H9 (cell line): ENCODE measurements at regions not wholly inside any gene's neighbourhood (a gene's known extent, or its start where the extent isn't known, plus 50 kb on each side); places are given as distances from the start of the nearest gene placed in this dataset.

Experiments
- DNase-seq: peaks from one replicate; pipeline ENCODE4 v3.0.0-alpha.2; 2017
- H2AFZ ChIP-seq: one replicate; pipeline ENCODE4 v1.6.1; 2013; ENCODE audit warnings: mild to moderate bottlenecking, low read length, control low read depth, moderate library complexity
- H2AK5ac ChIP-seq: 2 replicates; pipeline ENCODE4 v1.6.1; 2013; ENCODE audit warnings: low read length, control low read depth, mixed read lengths; ENCODE audit not compliant: insufficient read length
- H2BK120ac ChIP-seq: one replicate; pipeline ENCODE4 v1.6.1; 2013; ENCODE audit warnings: low read depth, mild to moderate bottlenecking, low read length, control low read depth, inconsistent platforms; ENCODE audit not compliant: poor library complexity, severe bottlenecking
- H2BK12ac ChIP-seq: 2 replicates; pipeline ENCODE4 v1.6.1; 2013; ENCODE audit warnings: low read length, control low read depth, mixed read lengths, low read depth; ENCODE audit not compliant: insufficient read length
- H2BK15ac ChIP-seq: 2 replicates; pipeline ENCODE4 v1.6.1; 2013; ENCODE audit warnings: low read depth, low read length, control low read depth
- H2BK20ac ChIP-seq: one replicate; pipeline ENCODE4 v1.6.1; 2013; ENCODE audit warnings: low read depth, mild to moderate bottlenecking, low read length, control low read depth, inconsistent platforms; ENCODE audit not compliant: poor library complexity, severe bottlenecking
- H2BK5ac ChIP-seq: 2 replicates; pipeline ENCODE4 v1.6.1; 2013; ENCODE audit warnings: low read length, control low read depth, mixed read lengths; ENCODE audit not compliant: insufficient read length
- H3K14ac ChIP-seq: 2 replicates; pipeline ENCODE4 v1.6.1; 2013; ENCODE audit warnings: low read length, control low read depth; ENCODE audit not compliant: insufficient read depth
- H3K18ac ChIP-seq: 2 replicates; pipeline ENCODE4 v1.6.1; 2013; ENCODE audit warnings: low read depth, mild to moderate bottlenecking, mixed read lengths, low read length, control low read depth; ENCODE audit not compliant: insufficient read length
- H3K23ac ChIP-seq: 2 replicates; pipeline ENCODE4 v1.6.1; 2013; ENCODE audit warnings: low read length, control low read depth, mixed read lengths, low read depth; ENCODE audit not compliant: insufficient read length
- H3K23me2 ChIP-seq: 2 replicates; pipeline ENCODE4 v1.6.1; 2013; ENCODE audit warnings: low read depth, mild to moderate bottlenecking, mixed read lengths, low read length, control low read depth; ENCODE audit not compliant: insufficient read length, poor library complexity, severe bottlenecking
- H3K27ac ChIP-seq: 2 replicates; pipeline ENCODE4 v1.5.1; 2013; ENCODE audit warnings: low read length, control low read depth, mixed read lengths, low read depth; ENCODE audit not compliant: insufficient read length
- H3K27me3 ChIP-seq: 2 replicates; pipeline ENCODE4 v1.6.1; 2013; ENCODE audit warnings: low read length, control low read depth, inconsistent platforms; ENCODE audit not compliant: insufficient read depth
- H3K4ac ChIP-seq: 2 replicates; pipeline ENCODE4 v1.6.1; 2013; ENCODE audit warnings: low read depth, mild to moderate bottlenecking, control low read depth, inconsistent platforms, low read length, moderate library complexity
- H3K4me1 ChIP-seq: 2 replicates; pipeline ENCODE4 v1.6.1; 2013; ENCODE audit warnings: low read length, control low read depth, inconsistent platforms; ENCODE audit not compliant: insufficient read depth
- H3K4me2 ChIP-seq: 2 replicates; pipeline ENCODE4 v1.6.1; 2013; ENCODE audit warnings: low read length, control low read depth, mixed read lengths; ENCODE audit not compliant: insufficient read length, insufficient read depth
- H3K56ac ChIP-seq: 2 replicates; pipeline ENCODE4 v1.6.1; 2013; ENCODE audit warnings: low read depth, mild to moderate bottlenecking, mixed read lengths, low read length, control low read depth; ENCODE audit not compliant: insufficient read length
- H3K79me1 ChIP-seq: 2 replicates; pipeline ENCODE4 v1.6.1; 2013; ENCODE audit warnings: low read depth, mild to moderate bottlenecking, moderate library complexity, low read length, control low read depth, inconsistent platforms; ENCODE audit not compliant: insufficient read depth, poor library complexity, severe bottlenecking
- H3K79me2 ChIP-seq: 2 replicates; pipeline ENCODE4 v1.6.1; 2013; ENCODE audit warnings: low read length, control low read depth, inconsistent platforms; ENCODE audit not compliant: insufficient read depth
- H3K9ac ChIP-seq: 2 replicates; pipeline ENCODE4 v1.6.1; 2013; ENCODE audit warnings: low read length, control low read depth, mixed read lengths; ENCODE audit not compliant: insufficient read length; ENCODE audit errors: extremely low read depth
- H3K9me3 ChIP-seq: one replicate; pipeline ENCODE4 v1.6.1; 2013; ENCODE audit warnings: low read depth, low read length, inconsistent platforms; ENCODE audit not compliant: control insufficient read depth
- H3T11ph ChIP-seq: one replicate; pipeline ENCODE4 v1.6.1; 2013; ENCODE audit warnings: mild to moderate bottlenecking, low read length, control low read depth, inconsistent platforms
- H4K20me1 ChIP-seq: one replicate; pipeline ENCODE4 v1.6.1; 2013; ENCODE audit not compliant: control insufficient read depth, insufficient read length, insufficient read depth
- H4K5ac ChIP-seq: 2 replicates; pipeline ENCODE4 v1.6.1; 2013; ENCODE audit warnings: low read depth, mild to moderate bottlenecking, mixed read lengths, low read length, control low read depth; ENCODE audit not compliant: insufficient read length
- H4K8ac ChIP-seq: replicated peaks from 2 replicates; pipeline ENCODE4 v1.6.1; 2013; ENCODE audit warnings: low read length, control low read depth, mixed read lengths, low read depth; ENCODE audit not compliant: insufficient read length
- H4K91ac ChIP-seq: 2 replicates; pipeline ENCODE4 v1.6.1; 2013; ENCODE audit warnings: low read depth, mild to moderate bottlenecking, moderate library complexity, mixed read lengths, low read length, control low read depth; ENCODE audit not compliant: insufficient read length
- H3K27ac Mint-ChIP-seq, 3 experiments: 2 replicates in 2 of 3; 3 replicates in 1 of 3; pipeline ENCODE4 v1.8.0; 2020 to 2021; ENCODE audit warnings: mixed read lengths in 3 of 3, mild to moderate bottlenecking in 1 of 3, moderate library complexity in 1 of 3
- H3K27me3 Mint-ChIP-seq: 2 replicates; pipeline ENCODE4 v1.8.0; 2021; ENCODE audit warnings: low read depth, mild to moderate bottlenecking, moderate library complexity, mixed read lengths
- H3K36me3 Mint-ChIP-seq, 3 experiments: 2 replicates in 2 of 3; 3 replicates in 1 of 3; pipeline ENCODE4 v1.8.0; 2020 to 2021; ENCODE audit warnings: low read depth in 3 of 3, mixed read lengths in 3 of 3; ENCODE audit not compliant: insufficient read depth in 1 of 3
- H3K4me1 Mint-ChIP-seq, 2 experiments: 2 replicates each; pipeline ENCODE4 v1.8.0; 2020; ENCODE audit warnings: mixed read lengths in 2 of 2
- H3K4me3 Mint-ChIP-seq, 2 experiments: 2 replicates in 1 of 2; 3 replicates in 1 of 2; pipeline ENCODE4 v1.8.0; 2020 to 2021; ENCODE audit warnings: mild to moderate bottlenecking in 2 of 2, mixed read lengths in 2 of 2, moderate library complexity in 1 of 2
- H3K9me3 Mint-ChIP-seq, 2 experiments: 2 replicates in 1 of 2; 3 replicates in 1 of 2; pipeline ENCODE4 v1.8.0; 2020; ENCODE audit warnings: mild to moderate bottlenecking in 2 of 2, mixed read lengths in 2 of 2, moderate library complexity in 1 of 2
- WGBS: extraction: QIAGEN DNeasy Blood & Tissue Kit; methylation state at CpG from one replicate; pipeline ENCODE4 v1.1.7; 2013; ENCODE audit warnings: missing lambda C conversion rate, low lambda C conversion rate, mixed read lengths; ENCODE audit not compliant: insufficient read length; ENCODE audit errors: extremely low coverage; 5-methylcytosine and 5-hydroxymethylcytosine counted together
- TF ChIP-seq, protein P1 (sequence below): fragments of 200-600 bp; sonication (generic); conservative IDR thresholded peaks from 3 replicates; pipeline ENCODE4 v1.8.0; 2021; ENCODE audit warnings: antibody characterized with exemption, mild to moderate bottlenecking

DNA sequence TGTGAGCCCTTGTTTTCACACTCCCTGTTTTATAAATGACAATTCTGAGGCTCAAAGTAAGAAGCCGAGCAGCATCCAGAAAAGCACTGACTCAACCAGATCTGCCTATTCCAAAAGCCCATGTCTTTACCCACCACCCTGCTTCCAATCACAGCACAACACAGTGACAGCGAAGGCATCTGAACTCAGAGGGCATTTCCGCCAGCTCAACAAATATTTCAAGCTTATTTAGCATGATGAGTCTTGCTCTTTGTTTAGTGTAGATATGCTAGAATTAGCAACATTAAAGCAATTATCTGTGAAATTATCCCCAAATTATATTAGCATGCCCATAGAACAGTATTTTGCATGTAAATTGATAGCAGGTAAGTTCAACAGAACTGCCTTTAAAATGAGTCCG is 359.1 kb upstream of the RAB6C start:
- Histone ChIP-seq H3K79me1 (no peaks in the 10 kb centered on the region), H3K23me2 (no peaks in the 10 kb centered on the region)

More for the DNA sequence above, 359.1 kb upstream of the RAB6C start:
- Histone ChIP-seq H3T11ph (no peak overlapping the region), H3K23ac (no peak overlapping the region), H3K27me3 (no peaks in the 10 kb centered on the region), H4K91ac (no peak overlapping the region), H3K27ac (no peak overlapping the region), H2BK5ac (no peak overlapping the region), H3K79me2 (no peaks in the 10 kb centered on the region), H2AK5ac (no peak overlapping the region), H2BK12ac (no peak overlapping the region), H3K9me3 (no peaks in the 10 kb centered on the region), H3K4me1 (peaks cover 14% of the 10 kb centered on the region; the same call in 1 of the 2 replicates), H3K56ac (no peak overlapping the region), H4K8ac (no peak overlapping the region), H2BK15ac (no peak overlapping the region), H3K9ac (no peak overlapping the region), H2BK20ac (no peak overlapping the region), H3K14ac (no peak overlapping the region), H2BK120ac (no peak overlapping the region), H3K4ac (no peak overlapping the region), H3K4me2 (no peak overlapping the region), H4K5ac (no peak overlapping the region), H3K18ac (no peak overlapping the region), H4K20me1 (no peaks in the 10 kb centered on the region), H2AFZ (no peak overlapping the region)
- Mint-ChIP-seq H3K9me3 (peaks cover 4 to 7% of the 10 kb centered on the region in 2 experiments; a peak in 4 of 5 replicates), H3K27ac (no peak overlapping the region), H3K27me3 (no peaks in the 10 kb centered on the region; the same call in 1 of the 2 replicates), H3K4me3 (no peak overlapping the region), H3K36me3 (peaks cover 0 to 11% (median 0%) of the 10 kb centered on the region in 3 experiments; a peak in 3 of 7 replicates), H3K4me1 (peaks cover 34 to 42% of the 10 kb centered on the region in 2 experiments)
- TF ChIP-seq, protein P1, sequence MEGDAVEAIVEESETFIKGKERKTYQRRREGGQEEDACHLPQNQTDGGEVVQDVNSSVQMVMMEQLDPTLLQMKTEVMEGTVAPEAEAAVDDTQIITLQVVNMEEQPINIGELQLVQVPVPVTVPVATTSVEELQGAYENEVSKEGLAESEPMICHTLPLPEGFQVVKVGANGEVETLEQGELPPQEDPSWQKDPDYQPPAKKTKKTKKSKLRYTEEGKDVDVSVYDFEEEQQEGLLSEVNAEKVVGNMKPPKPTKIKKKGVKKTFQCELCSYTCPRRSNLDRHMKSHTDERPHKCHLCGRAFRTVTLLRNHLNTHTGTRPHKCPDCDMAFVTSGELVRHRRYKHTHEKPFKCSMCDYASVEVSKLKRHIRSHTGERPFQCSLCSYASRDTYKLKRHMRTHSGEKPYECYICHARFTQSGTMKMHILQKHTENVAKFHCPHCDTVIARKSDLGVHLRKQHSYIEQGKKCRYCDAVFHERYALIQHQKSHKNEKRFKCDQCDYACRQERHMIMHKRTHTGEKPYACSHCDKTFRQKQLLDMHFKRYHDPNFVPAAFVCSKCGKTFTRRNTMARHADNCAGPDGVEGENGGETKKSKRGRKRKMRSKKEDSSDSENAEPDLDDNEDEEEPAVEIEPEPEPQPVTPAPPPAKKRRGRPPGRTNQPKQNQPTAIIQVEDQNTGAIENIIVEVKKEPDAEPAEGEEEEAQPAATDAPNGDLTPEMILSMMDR: no peak
- no CpG with 5 or more reads among the region's 4 CpGs for WGBS
- no peak for DNase-seq
